Type B pancreatic cell (in vitro differentiated cells): ENCODE measurements at regions not wholly inside any gene's neighbourhood (a gene's known extent, or its start where the extent isn't known, plus 50 kb on each side); places are given as distances from the start of the nearest gene placed in this dataset.

Experiments
- DNase-seq: peaks from one replicate; pipeline ENCODE4 v3.0.0; 2021; ENCODE audit warnings: mixed read lengths; ENCODE audit not compliant: unreplicated experiment; ENCODE audit errors: extremely low spot score
- H3K27ac Mint-ChIP-seq: 2 replicates; pipeline ENCODE4 v1.8.0; 2021; ENCODE audit warnings: mild to moderate bottlenecking, mixed read lengths
- H3K27me3 Mint-ChIP-seq: 2 replicates; pipeline ENCODE4 v1.8.0; 2021; ENCODE audit warnings: mixed read lengths
- H3K36me3 Mint-ChIP-seq: 2 replicates; pipeline ENCODE4 v1.8.0; 2021; ENCODE audit warnings: mixed read lengths
- H3K4me1 Mint-ChIP-seq: one replicate; pipeline ENCODE4 v1.8.0; 2021; ENCODE audit warnings: mixed read lengths; ENCODE audit not compliant: unreplicated experiment
- H3K4me3 Mint-ChIP-seq: 2 replicates; pipeline ENCODE4 v1.8.0; 2021; ENCODE audit warnings: mild to moderate bottlenecking, mixed read lengths
- H3K9me3 Mint-ChIP-seq: 2 replicates; pipeline ENCODE4 v1.8.0; 2021; ENCODE audit warnings: mixed read lengths
- CTCF ChIP-seq: fragments of 200-600 bp; sonication (generic); conservative IDR thresholded peaks from 2 replicates; pipeline ENCODE4 v1.5.0; 2021; ENCODE audit warnings: antibody characterized with exemption, mild to moderate bottlenecking

DNA sequence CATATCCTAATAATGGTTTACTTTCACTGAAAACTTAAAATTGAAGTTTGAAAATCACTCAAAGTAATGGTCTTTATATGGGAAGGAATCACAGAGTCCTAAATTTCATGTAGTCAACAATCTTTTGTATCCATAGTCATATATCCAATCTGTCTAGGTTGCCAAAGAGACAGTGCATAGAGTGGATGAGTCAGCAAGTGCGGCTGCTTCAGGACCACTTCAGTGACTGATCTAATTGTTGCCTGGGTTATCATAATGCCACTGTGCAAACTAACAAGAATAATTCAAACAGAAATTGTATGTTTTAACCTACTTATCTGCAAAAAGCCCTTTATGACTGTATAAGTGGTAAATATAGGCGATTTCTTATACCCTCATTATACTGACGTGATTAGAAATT, 211.3 kb upstream of the PRR16 start:
- TF ChIP-seq CTCF: no peak
- no peaks in the 10 kb centered on the region for H3K27me3 Mint-ChIP-seq
- H3K36me3 Mint-ChIP-seq: no peaks in the 10 kb centered on the region
- no peak for DNase-seq
- no peak overlapping the region for H3K4me3 Mint-ChIP-seq
- no peaks in the 10 kb centered on the region for H3K9me3 Mint-ChIP-seq
- no peak overlapping the region for H3K27ac Mint-ChIP-seq
- H3K4me1 Mint-ChIP-seq: peaks cover 4% of the 10 kb centered on the region

DNA sequence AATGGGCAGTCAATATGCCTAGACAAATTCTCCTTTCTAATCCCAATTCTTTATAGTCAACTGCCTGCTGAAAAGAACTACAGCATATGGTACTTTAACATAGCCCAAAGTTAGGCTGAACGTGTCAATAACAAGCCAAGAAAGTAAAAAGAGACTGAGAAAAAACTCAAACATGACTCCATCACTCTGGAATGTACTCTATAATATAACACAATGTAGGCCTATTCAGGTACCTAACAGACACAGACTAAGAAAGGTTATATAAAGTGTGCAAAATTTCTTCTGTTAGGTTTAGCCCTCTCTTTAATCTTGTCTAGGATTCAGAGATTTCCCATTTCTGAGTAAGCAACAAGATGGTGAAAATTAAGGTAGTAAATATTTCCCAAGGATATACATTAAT, 209.7 kb upstream of the PRR16 start:
- H3K36me3 Mint-ChIP-seq: no peaks in the 10 kb centered on the region
- no peak for TF ChIP-seq CTCF
- no peak overlapping the region for H3K4me3 Mint-ChIP-seq
- H3K27me3 Mint-ChIP-seq: no peaks in the 10 kb centered on the region
- H3K9me3 Mint-ChIP-seq: no peaks in the 10 kb centered on the region
- peak overlapping the region; percentile 1 for H3K27ac Mint-ChIP-seq
- peaks cover 4% of the 10 kb centered on the region for H3K4me1 Mint-ChIP-seq
- no peak for DNase-seq

- no peak for TF ChIP-seq CTCF
- Mint-ChIP-seq H3K36me3 (no peaks in the 10 kb centered on the region), H3K4me3 (no peak overlapping the region), H3K4me1 (peaks cover 4% of the 10 kb centered on the region), H3K27me3 (no peaks in the 10 kb centered on the region), H3K9me3 (no peaks in the 10 kb centered on the region), H3K27ac (no peak overlapping the region)
- no peak for DNase-seq
Measured at GRCh38 chr5:120255214-120255613, 208.9 kb upstream of the PRR16 start.

- TF ChIP-seq CTCF: no peak
- Mint-ChIP-seq H3K27me3 (no peaks in the 10 kb centered on the region), H3K4me1 (peaks cover 4% of the 10 kb centered on the region), H3K4me3 (no peak overlapping the region), H3K36me3 (no peaks in the 10 kb centered on the region), H3K27ac (no peak overlapping the region), H3K9me3 (no peaks in the 10 kb centered on the region)
- DNase-seq: no peak
Measured at GRCh38 chr5:120256376-120256775, 207.7 kb upstream of the PRR16 start.

- no peak for TF ChIP-seq CTCF
- no peak for DNase-seq
- peaks cover 4% of the 10 kb centered on the region for H3K4me1 Mint-ChIP-seq
- no peak overlapping the region for H3K4me3 Mint-ChIP-seq
- no peaks in the 10 kb centered on the region for H3K27me3 Mint-ChIP-seq
- no peaks in the 10 kb centered on the region for H3K9me3 Mint-ChIP-seq
- H3K27ac Mint-ChIP-seq: no peak overlapping the region
- no peaks in the 10 kb centered on the region for H3K36me3 Mint-ChIP-seq
Measured at GRCh38 chr5:120257358-120257971, 206.6 kb upstream of the PRR16 start.

DNA sequence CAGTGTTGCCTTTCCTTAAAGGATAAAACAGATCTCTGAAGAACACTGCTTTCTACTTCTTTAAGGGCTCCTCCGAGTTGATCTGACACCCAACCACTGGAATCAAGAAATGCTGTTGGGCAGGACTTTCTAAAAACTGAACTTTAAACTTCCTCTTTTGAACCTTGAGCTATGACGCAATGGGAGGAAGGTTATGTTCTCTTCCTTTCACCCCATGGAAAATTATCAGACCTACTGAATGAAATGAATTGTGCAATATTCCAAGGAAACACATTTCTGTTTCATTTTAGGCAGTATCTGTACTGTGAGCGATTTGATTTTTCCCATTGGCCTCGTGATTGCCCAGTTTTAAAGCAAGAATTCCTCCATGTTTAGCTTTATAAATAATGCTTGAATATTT, 206.0 kb upstream of the PRR16 start:
- H3K36me3 Mint-ChIP-seq: no peaks in the 10 kb centered on the region
- no peak overlapping the region for H3K4me3 Mint-ChIP-seq
- no peak overlapping the region for H3K27ac Mint-ChIP-seq
- H3K27me3 Mint-ChIP-seq: no peaks in the 10 kb centered on the region
- TF ChIP-seq CTCF: no peak
- no peaks in the 10 kb centered on the region for H3K9me3 Mint-ChIP-seq
- H3K4me1 Mint-ChIP-seq: peaks cover 4% of the 10 kb centered on the region
- DNase-seq: no peak
